HepG2 (cell line): ENCODE measurements at regions not wholly inside any gene's neighbourhood (a gene's known extent, or its start where the extent isn't known, plus 50 kb on each side); places are given as distances from the start of the nearest gene placed in this dataset.

Source experiments
- ATAC-seq: fragments of 200-7000 bp; cut with Tn5 transposase; 3 replicates; pipeline ENCODE4 v1.9.1; 2020; ENCODE audit warnings: mild to moderate bottlenecking, moderate library complexity
- BruUV-seq: library from RNA; stranded (reverse); fragments of 400-500 nt; replicated peaks from 2 replicates; lab custom pipeline; 2021; lab: Mats Ljungman, UMichigan
- CTCF ChIA-PET: fragments of 300-600 bp; formaldehyde crosslinking; extraction: SDS; loops from one replicate; lab custom pipeline; 2021; ENCODE audit warnings: low total read pairs, inconsistent platforms, low intra/inter-chr PET ratio; lab: Yijun Ruan, JAX
- POLR2A ChIA-PET: fragments of 350-600 bp; sonication (Branson Sonifier 250); formaldehyde crosslinking; loops from one replicate; lab custom pipeline; 2020; ENCODE audit warnings: antibody characterized with exemption, inconsistent platforms; lab: Yijun Ruan, JAX
- DNase-seq: peaks from one replicate; pipeline ENCODE4 v3.0.0-alpha.2; 2015; ENCODE audit warnings: low spot score
- FAIRE-seq: peaks from 3 replicates; lab custom pipeline; 2011; peaks lifted over from hg19 to GRCh38; lab: Jason Lieb, UNC
- H2AFZ ChIP-seq: one replicate; pipeline ENCODE4 v1.6.1; 2011; ENCODE audit warnings: low read length, inconsistent platforms
- H3K27ac ChIP-seq: fragments of 300-600 bp; 3 replicates; pipeline ENCODE4 v1.8.0; 2011; ENCODE audit warnings: mixed run types, mild to moderate bottlenecking, mixed read lengths, low read length, inconsistent platforms; ENCODE audit not compliant: insufficient read depth; ENCODE audit errors: extremely low read length
- H3K27me3 ChIP-seq, 2 experiments: fragments of 200-600 bp in 1 of 2; 2 replicates in 1 of 2; 3 replicates in 1 of 2; pipeline versions ENCODE4 v1.6.0 to v1.8.0; 2011; ENCODE audit warnings: low read length in 2 of 2, mild to moderate bottlenecking in 2 of 2, moderate library complexity in 2 of 2, inconsistent platforms in 1 of 2; ENCODE audit not compliant: insufficient read depth in 2 of 2, control insufficient read depth in 1 of 2
- H3K36me3 ChIP-seq, 2 experiments: fragments of 200-600 bp in 1 of 2; replicated peaks in 1 of 2; 2 replicates in 1 of 2; 3 replicates in 1 of 2; pipeline versions ENCODE4 v1.5.1 to v1.8.0; 2011; ENCODE audit warnings: low read length in 2 of 2, inconsistent platforms in 1 of 2; ENCODE audit not compliant: insufficient read depth in 2 of 2, control insufficient read depth in 1 of 2
- H3K4me1 ChIP-seq: 2 replicates; pipeline ENCODE4 v1.5.1; 2012; ENCODE audit warnings: low read length, inconsistent platforms; ENCODE audit not compliant: insufficient read depth
- H3K4me2 ChIP-seq: 2 replicates; pipeline ENCODE4 v1.6.0; 2011; ENCODE audit warnings: low read depth, low read length, inconsistent platforms
- H3K4me3 ChIP-seq, 3 experiments: fragments of 200-600 bp in 1 of 3; sonication (generic), shearing (Covaris generic) in 1 of 3; replicated peaks in 1 of 3; 2 replicates each; pipeline ENCODE4 v1.5.1; 2011 to 2016; ENCODE audit warnings: low read length in 3 of 3, inconsistent platforms in 2 of 3, low read depth in 2 of 3, mild to moderate bottlenecking in 2 of 3, control low read depth in 1 of 3, mixed read lengths in 1 of 3; ENCODE audit not compliant: insufficient read depth in 1 of 3
- H3K79me2 ChIP-seq: one replicate; pipeline ENCODE4 v1.6.1; 2011; ENCODE audit warnings: low read length, inconsistent platforms; ENCODE audit not compliant: insufficient read depth
- H3K9ac ChIP-seq: 2 replicates; pipeline ENCODE4 v1.6.0; 2011; ENCODE audit warnings: mild to moderate bottlenecking, low read depth, low read length, inconsistent platforms; ENCODE audit not compliant: insufficient read depth
- H3K9me3 ChIP-seq: 2 replicates; pipeline ENCODE4 v1.5.1; 2012; ENCODE audit warnings: mild to moderate bottlenecking, low read length
- H4K20me1 ChIP-seq: 2 replicates; pipeline ENCODE4 v1.6.0; 2011; ENCODE audit warnings: inconsistent platforms, mild to moderate bottlenecking, low read length, moderate library complexity; ENCODE audit not compliant: insufficient read depth
- ISL2 ChIP-seq: sonication (generic); formaldehyde crosslinking; IDR thresholded peaks from 2 replicates; pipeline ENCODE4 v1.5.0; 2020; ENCODE audit warnings: missing genetic modification reagents
- KLF9 ChIP-seq: IDR thresholded peaks from 2 replicates; pipeline ENCODE4 v1.6.1; 2016; ENCODE audit warnings: low read depth
- NFKBIZ ChIP-seq: IDR thresholded peaks from 2 replicates; pipeline ENCODE4 v1.6.1; 2018; ENCODE audit warnings: missing genetic modification reagents, missing compliant biosample characterization
- ZNF350 ChIP-seq: sonication (generic); formaldehyde crosslinking; IDR thresholded peaks from 2 replicates; pipeline ENCODE4 v1.4.0; 2020; ENCODE audit warnings: mild to moderate bottlenecking, low read depth, missing genetic modification reagents, borderline replicate concordance
- ZNF382 ChIP-seq: sonication (generic); formaldehyde crosslinking; IDR thresholded peaks from 2 replicates; pipeline ENCODE4 v1.5.0; 2020; ENCODE audit warnings: missing genetic modification reagents, mild to moderate bottlenecking, borderline replicate concordance
- ZNF598 ChIP-seq: sonication (generic); formaldehyde crosslinking; IDR thresholded peaks from 2 replicates; pipeline ENCODE4 v1.5.1; 2020; ENCODE audit warnings: mild to moderate bottlenecking, missing genetic modification reagents, borderline replicate concordance
- ZNF761 ChIP-seq: sonication (generic); formaldehyde crosslinking; conservative IDR thresholded peaks from 2 replicates; pipeline ENCODE4 v1.4.0; 2020; ENCODE audit warnings: mild to moderate bottlenecking, missing genetic modification reagents
- WGBS: methylation state at CpG from one replicate; pipeline ENCODE4 v1.1.6; 2017; ENCODE audit warnings: low lambda C conversion rate; 5-methylcytosine and 5-hydroxymethylcytosine counted together
- in situ Hi-C: cut with HindIII; loops from 2 replicates; pipeline ENCODE4 v1.10.0; 2017; ENCODE audit warnings: low pct_unique_long_range_greater_than_20kb; ENCODE audit not compliant: extremely low pct_ligation_motif_present
- intact Hi-C: fragments of 100-400 bp; cut with micrococcal nuclease; formaldehyde crosslinking; loops from one replicate; pipeline ENCODE4 v1.10.0; 2022; ENCODE audit not compliant: unreplicated experiment
- TF ChIP-seq, protein P1 (sequence below): IDR thresholded peaks from 2 replicates; pipeline ENCODE4 v1.6.1; 2016; ENCODE audit warnings: missing genetic modification reagents, missing compliant biosample characterization
- TF ChIP-seq, protein P2 (sequence below): sonication (generic); formaldehyde crosslinking; IDR thresholded peaks from 2 replicates; pipeline ENCODE4 v1.4.0; 2020; ENCODE audit warnings: missing genetic modification reagents, borderline replicate concordance

DNA sequence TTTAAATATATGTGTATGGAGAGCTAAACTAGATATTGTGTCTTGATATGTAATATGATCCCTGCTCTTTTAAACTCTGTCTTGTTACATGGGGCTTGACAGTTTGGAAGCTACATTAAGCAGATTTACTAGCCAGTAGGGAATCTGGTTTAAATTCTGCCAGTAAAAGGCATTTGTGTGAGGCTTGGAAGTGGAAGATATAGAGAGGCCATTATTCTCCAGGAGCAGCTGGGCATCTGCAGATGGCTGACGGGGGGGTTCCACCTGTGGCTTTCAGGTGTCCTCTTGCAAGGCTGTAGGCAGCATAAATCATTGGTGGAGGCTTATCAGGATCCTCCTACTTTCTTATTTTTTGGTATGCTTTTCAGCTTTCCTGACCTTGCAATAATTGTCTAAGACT is 179.1 kb upstream of the FBXL7 start:
- Histone ChIP-seq H3K79me2 (no peaks in the 10 kb centered on the region), H3K27ac (no peak overlapping the region), H3K9me3 (no peaks in the 10 kb centered on the region), H3K4me2 (no peak overlapping the region), H2AFZ (no peak overlapping the region), H3K9ac (no peak overlapping the region), H3K36me3 (no peaks in the 10 kb centered on the region), H3K4me3 (no peak overlapping the region), H3K4me1 (no peaks in the 10 kb centered on the region), H4K20me1 (no peaks in the 10 kb centered on the region), H3K27me3 (no peaks in the 10 kb centered on the region)
- no TSS peak for BruUV-seq
- no peak for FAIRE-seq
- ChIA-PET POLR2A (no interaction called here), CTCF (no interaction called here)
- 0% methylated on average over 1 of the region's 1 CpG for WGBS
- TF ChIP-seq ZNF761 (CRISPR knock-in tag) (no peak), ZNF350 (CRISPR knock-in tag) (no peak), KLF9 (no peak), NFKBIZ (CRISPR knock-in tag) (no peak), ZNF598 (CRISPR knock-in tag) (no peak), ISL2 (no peak), ZNF382 (no peak)
- TF ChIP-seq, protein P1, sequence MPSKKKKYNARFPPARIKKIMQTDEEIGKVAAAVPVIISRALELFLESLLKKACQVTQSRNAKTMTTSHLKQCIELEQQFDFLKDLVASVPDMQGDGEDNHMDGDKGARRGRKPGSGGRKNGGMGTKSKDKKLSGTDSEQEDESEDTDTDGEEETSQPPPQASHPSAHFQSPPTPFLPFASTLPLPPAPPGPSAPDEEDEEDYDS = no peak
- TF ChIP-seq, protein P2, sequence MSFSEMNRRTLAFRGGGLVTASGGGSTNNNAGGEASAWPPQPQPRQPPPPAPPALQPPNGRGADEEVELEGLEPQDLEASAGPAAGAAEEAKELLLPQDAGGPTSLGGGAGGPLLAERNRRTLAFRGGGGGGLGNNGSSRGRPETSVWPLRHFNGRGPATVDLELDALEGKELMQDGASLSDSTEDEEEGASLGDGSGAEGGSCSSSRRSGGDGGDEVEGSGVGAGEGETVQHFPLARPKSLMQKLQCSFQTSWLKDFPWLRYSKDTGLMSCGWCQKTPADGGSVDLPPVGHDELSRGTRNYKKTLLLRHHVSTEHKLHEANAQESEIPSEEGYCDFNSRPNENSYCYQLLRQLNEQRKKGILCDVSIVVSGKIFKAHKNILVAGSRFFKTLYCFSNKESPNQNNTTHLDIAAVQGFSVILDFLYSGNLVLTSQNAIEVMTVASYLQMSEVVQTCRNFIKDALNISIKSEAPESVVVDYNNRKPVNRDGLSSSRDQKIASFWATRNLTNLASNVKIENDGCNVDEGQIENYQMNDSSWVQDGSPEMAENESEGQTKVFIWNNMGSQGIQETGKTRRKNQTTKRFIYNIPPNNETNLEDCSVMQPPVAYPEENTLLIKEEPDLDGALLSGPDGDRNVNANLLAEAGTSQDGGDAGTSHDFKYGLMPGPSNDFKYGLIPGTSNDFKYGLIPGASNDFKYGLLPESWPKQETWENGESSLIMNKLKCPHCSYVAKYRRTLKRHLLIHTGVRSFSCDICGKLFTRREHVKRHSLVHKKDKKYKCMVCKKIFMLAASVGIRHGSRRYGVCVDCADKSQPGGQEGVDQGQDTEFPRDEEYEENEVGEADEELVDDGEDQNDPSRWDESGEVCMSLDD (CRISPR knock-in tag) = no peak
- ATAC-seq = no peak
- intact Hi-C loops = no loop called here
- in situ Hi-C loops = no loop called here
- no peak for DNase-seq
